ENCODE measurements at regions not wholly inside any gene's neighbourhood (a gene's known extent, or its start where the extent isn't known, plus 50 kb on each side); places are given as distances from the start of the nearest gene placed in this dataset.
"Not testable (repeated sequence)": the region's sequence is repeated elsewhere in the genome, so short reads cannot be mapped to it uniquely, and the experiment has no call there.

GRCh38 chr13:58488251-58488650 is 856.7 kb downstream of the PCDH17 start:
- H3K36me3 ChIP-seq, result no peaks in the 10 kb centered on the region
- DNase-seq (ENCODE audit: low spot score in 2 of 2), result no peak
- no peaks in the 10 kb centered on the region for H3K27me3 ChIP-seq
- no peak overlapping the region for H3K27ac ChIP-seq
- H3K4me3 ChIP-seq, result no peak overlapping the region
- TF ChIP-seq POLR2A (IDR thresholded peaks at IDR 0.05) (no peak), EP300 (IDR thresholded peaks at IDR 0.05) (no peak), CTCF (IDR thresholded peaks at IDR 0.05) (no peak)
- H3K9me3 ChIP-seq, result no peaks in the 10 kb centered on the region
- H3K4me1 ChIP-seq, result no peaks in the 10 kb centered on the region
- WGBS, 2 donors, result 92 to 94% methylated on average over 5 of the region's 5 CpGs

- Histone ChIP-seq H3K9me3 (no peaks in the 10 kb centered on the region), H3K36me3 (no peaks in the 10 kb centered on the region), H3K27ac (no peak overlapping the region), H3K4me3 (no peak overlapping the region), H3K27me3 (no peaks in the 10 kb centered on the region), H3K4me1 (no peaks in the 10 kb centered on the region)
- DNase-seq (ENCODE audit: low spot score in 2 of 2), result no peak
- TF ChIP-seq EP300 (IDR thresholded peaks at IDR 0.05) (no peak), POLR2A (IDR thresholded peaks at IDR 0.05) (no peak), CTCF (IDR thresholded peaks at IDR 0.05) (no peak)
- 77 to 79% methylated on average over 2 of the region's 2 CpGs for WGBS, 2 donors
Measured at GRCh38 chr13:58495668-58496067, 864.1 kb downstream of the PCDH17 start.

GRCh38 chr13:58500938-58501337 is 869.4 kb downstream of the PCDH17 start:
- Histone ChIP-seq H3K36me3 (no peaks in the 10 kb centered on the region), H3K9me3 (peaks cover 0 to 6% (median 0%) of the 10 kb centered on the region in 4 donors), H3K27me3 (no peaks in the 10 kb centered on the region), H3K4me1 (no peaks in the 10 kb centered on the region), H3K27ac (no peak overlapping the region), H3K4me3 (no peak overlapping the region)
- no peak for TF ChIP-seq CTCF (IDR thresholded peaks at IDR 0.05)
- TF ChIP-seq EP300 (IDR thresholded peaks at IDR 0.05), result no peak
- TF ChIP-seq POLR2A (IDR thresholded peaks at IDR 0.05), result no peak
- WGBS, 2 donors, result 68 to 69% methylated on average over 1 of the region's 1 CpG
- no peak for DNase-seq (ENCODE audit: low spot score in 2 of 2)

- 91 to 93% methylated on average over 6 to 18 of the region's 21 CpGs for WGBS, 2 donors
- H3K36me3 ChIP-seq; H3K4me1 ChIP-seq; H3K9me3 ChIP-seq; H3K27ac ChIP-seq; DNase-seq (ENCODE audit: low spot score in 2 of 2); H3K4me3 ChIP-seq; H3K27me3 ChIP-seq: not testable (repeated sequence)
Measured at GRCh38 chr13:58504202-58504700, 872.7 kb downstream of the PCDH17 start.

- not testable (repeated sequence) for H3K27ac ChIP-seq; DNase-seq (ENCODE audit: low spot score in 2 of 2); H3K4me1 ChIP-seq; H3K27me3 ChIP-seq; H3K36me3 ChIP-seq; H3K4me3 ChIP-seq; H3K9me3 ChIP-seq
- WGBS, 2 donors, result 90 to 93% methylated on average over 10 to 14 of the region's 22 CpGs
Measured at GRCh38 chr13:58505262-58505920, 873.8 kb downstream of the PCDH17 start.

GRCh38 chr13:58528351-58528750 is 896.8 kb downstream of the PCDH17 start:
- TF ChIP-seq CTCF (IDR thresholded peaks at IDR 0.05), result no peak
- Histone ChIP-seq H3K4me1 (no peaks in the 10 kb centered on the region), H3K27ac (no peak overlapping the region), H3K36me3 (no peaks in the 10 kb centered on the region), H3K4me3 (no peak overlapping the region), H3K27me3 (no peaks in the 10 kb centered on the region), H3K9me3 (peaks cover 0 to 8% (median 0%) of the 10 kb centered on the region in 4 donors)
- DNase-seq (ENCODE audit: low spot score in 2 of 2), result no peak
- 95 to 98% methylated on average over 14 of the region's 14 CpGs for WGBS, 2 donors

Data from tibial nerve (tissue), 4 donors.